ENCODE measurements at regions not wholly inside any gene's neighbourhood (a gene's known extent, or its start where the extent isn't known, plus 50 kb on each side); places are given as distances from the start of the nearest gene placed in this dataset.

- no peak for TF ChIP-seq POLR2AphosphoS5 (IDR thresholded peaks at IDR 0.05; ENCODE audit: borderline replicate concordance, low read depth, low read length)
- TF ChIP-seq EZH2 (IDR thresholded peaks at IDR 0.05): no peak
Measured at GRCh38 chr13:76720821-76721220, 165.4 kb downstream of the KCTD12 start.
